Ishikawa (cell line): ENCODE measurements at regions not wholly inside any gene's neighbourhood (a gene's known extent, or its start where the extent isn't known, plus 50 kb on each side); places are given as distances from the start of the nearest gene placed in this dataset.

ENCODE experiments used
- CEBPB ChIP-seq: IDR thresholded peaks from 2 replicates; pipeline ENCODE4 v1.6.1; 2012
- CREB1 ChIP-seq: IDR thresholded peaks from 2 replicates; pipeline ENCODE4 v1.6.1; 2012; ENCODE audit warnings: low read depth
- EGR1 ChIP-seq: IDR thresholded peaks from 2 replicates; pipeline ENCODE4 v1.6.1; 2012
- EP300 ChIP-seq: IDR thresholded peaks from 2 replicates; pipeline ENCODE4 v1.6.1; 2012; ENCODE audit warnings: borderline replicate concordance
- FOXM1 ChIP-seq: IDR thresholded peaks from 2 replicates; pipeline ENCODE4 v1.6.1; 2012; ENCODE audit warnings: low read depth, borderline replicate concordance
- NFIC ChIP-seq: IDR thresholded peaks from 2 replicates; pipeline ENCODE4 v1.6.1; 2012
- RAD21 ChIP-seq: IDR thresholded peaks from 2 replicates; pipeline ENCODE4 v1.6.1; 2012; ENCODE audit warnings: low read depth
- TAF1 ChIP-seq: IDR thresholded peaks from 2 replicates; pipeline ENCODE4 v1.6.1; 2012; ENCODE audit warnings: low read depth, mild to moderate bottlenecking
- YY1 ChIP-seq: IDR thresholded peaks from 2 replicates; pipeline ENCODE4 v1.6.1; 2012; ENCODE audit warnings: low read depth
- ZBTB7A ChIP-seq: IDR thresholded peaks from 2 replicates; pipeline ENCODE4 v1.6.1; 2012; ENCODE audit warnings: low read depth
- TF ChIP-seq, protein P1 (sequence below): IDR thresholded peaks from 2 replicates; pipeline ENCODE4 v1.6.1; 2012
- TF ChIP-seq, protein P2 (sequence below): IDR thresholded peaks from 2 replicates; pipeline ENCODE4 v1.6.1; 2012; ENCODE audit warnings: low read depth, mild to moderate bottlenecking
- TF ChIP-seq, protein P3 (sequence below): IDR thresholded peaks from 2 replicates; pipeline ENCODE4 v1.6.1; 2012

DNA sequence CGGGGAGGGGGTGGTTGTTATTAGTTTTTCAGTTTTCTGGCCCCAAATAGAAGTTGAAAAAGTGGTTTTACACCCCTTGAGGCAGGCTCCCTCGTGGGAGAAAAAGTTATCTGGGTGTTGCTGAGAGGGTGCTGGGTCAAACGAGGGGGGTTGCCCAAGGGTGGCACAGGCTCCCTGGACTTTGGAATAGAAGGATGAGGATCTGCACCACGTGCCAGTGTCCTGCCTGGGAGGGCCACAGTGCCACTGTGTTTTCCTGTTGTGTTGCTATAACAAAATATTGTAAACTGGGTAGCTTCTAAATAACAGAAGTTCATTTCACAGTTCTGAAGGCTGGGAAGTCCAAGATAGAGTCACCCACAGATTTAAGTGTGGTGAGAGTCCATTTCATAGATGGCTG lies 181.9 kb downstream of the CXCL12 start:
- TF ChIP-seq, protein P1, sequence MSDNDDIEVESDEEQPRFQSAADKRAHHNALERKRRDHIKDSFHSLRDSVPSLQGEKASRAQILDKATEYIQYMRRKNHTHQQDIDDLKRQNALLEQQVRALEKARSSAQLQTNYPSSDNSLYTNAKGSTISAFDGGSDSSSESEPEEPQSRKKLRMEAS: no peak
- TF ChIP-seq CREB1 (no peak), ZBTB7A (no peak), CEBPB (no peak), EP300 (no peak), TAF1 (no peak), EGR1 (no peak), NFIC (no peak), YY1 (no peak), FOXM1 (no peak), RAD21 (no peak)
- TF ChIP-seq, protein P2, sequence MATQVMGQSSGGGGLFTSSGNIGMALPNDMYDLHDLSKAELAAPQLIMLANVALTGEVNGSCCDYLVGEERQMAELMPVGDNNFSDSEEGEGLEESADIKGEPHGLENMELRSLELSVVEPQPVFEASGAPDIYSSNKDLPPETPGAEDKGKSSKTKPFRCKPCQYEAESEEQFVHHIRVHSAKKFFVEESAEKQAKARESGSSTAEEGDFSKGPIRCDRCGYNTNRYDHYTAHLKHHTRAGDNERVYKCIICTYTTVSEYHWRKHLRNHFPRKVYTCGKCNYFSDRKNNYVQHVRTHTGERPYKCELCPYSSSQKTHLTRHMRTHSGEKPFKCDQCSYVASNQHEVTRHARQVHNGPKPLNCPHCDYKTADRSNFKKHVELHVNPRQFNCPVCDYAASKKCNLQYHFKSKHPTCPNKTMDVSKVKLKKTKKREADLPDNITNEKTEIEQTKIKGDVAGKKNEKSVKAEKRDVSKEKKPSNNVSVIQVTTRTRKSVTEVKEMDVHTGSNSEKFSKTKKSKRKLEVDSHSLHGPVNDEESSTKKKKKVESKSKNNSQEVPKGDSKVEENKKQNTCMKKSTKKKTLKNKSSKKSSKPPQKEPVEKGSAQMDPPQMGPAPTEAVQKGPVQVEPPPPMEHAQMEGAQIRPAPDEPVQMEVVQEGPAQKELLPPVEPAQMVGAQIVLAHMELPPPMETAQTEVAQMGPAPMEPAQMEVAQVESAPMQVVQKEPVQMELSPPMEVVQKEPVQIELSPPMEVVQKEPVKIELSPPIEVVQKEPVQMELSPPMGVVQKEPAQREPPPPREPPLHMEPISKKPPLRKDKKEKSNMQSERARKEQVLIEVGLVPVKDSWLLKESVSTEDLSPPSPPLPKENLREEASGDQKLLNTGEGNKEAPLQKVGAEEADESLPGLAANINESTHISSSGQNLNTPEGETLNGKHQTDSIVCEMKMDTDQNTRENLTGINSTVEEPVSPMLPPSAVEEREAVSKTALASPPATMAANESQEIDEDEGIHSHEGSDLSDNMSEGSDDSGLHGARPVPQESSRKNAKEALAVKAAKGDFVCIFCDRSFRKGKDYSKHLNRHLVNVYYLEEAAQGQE: no peak
- TF ChIP-seq, protein P3, sequence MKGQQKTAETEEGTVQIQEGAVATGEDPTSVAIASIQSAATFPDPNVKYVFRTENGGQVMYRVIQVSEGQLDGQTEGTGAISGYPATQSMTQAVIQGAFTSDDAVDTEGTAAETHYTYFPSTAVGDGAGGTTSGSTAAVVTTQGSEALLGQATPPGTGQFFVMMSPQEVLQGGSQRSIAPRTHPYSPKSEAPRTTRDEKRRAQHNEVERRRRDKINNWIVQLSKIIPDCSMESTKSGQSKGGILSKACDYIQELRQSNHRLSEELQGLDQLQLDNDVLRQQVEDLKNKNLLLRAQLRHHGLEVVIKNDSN: no peak
